Umbilical cord (tissue), 1 donor: ENCODE measurements at regions not wholly inside any gene's neighbourhood (a gene's known extent, or its start where the extent isn't known, plus 50 kb on each side); places are given as distances from the start of the nearest gene placed in this dataset.

ENCODE experiments used
- DNase-seq: peaks from one replicate; pipeline ENCODE4 v3.0.0-alpha.2; 2015; ENCODE audit warnings: low spot score

- peak; percentile 95 for DNase-seq
Measured at GRCh38 chr7:42493436-42494198, 256.6 kb upstream of the GLI3 start.

- DNase-seq, result peak; percentile 22
Measured at GRCh38 chr7:42492920-42493319, 255.9 kb upstream of the GLI3 start.

DNA sequence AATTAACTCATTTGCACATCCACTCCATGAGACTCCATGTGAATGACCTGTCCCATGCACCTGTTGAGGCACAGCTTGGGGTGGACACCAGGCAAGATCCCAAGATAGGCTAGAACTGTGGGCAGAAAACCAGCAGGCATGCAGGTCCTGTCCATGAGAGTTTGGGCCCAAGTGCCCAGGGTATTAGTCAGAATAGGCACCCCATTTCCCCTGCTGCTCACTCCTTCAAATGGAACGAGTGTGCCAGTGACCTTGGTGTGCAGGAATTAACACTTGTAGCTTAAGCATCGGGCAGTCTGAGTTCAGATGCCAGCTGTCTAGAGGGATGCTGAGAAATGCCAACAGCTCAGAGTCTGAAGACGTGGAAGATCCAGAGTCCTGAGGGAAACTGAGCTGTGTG is 254.1 kb upstream of the GLI3 start:
- no peak for DNase-seq

- no peak for DNase-seq
Measured at GRCh38 chr7:42489299-42489698, 252.3 kb upstream of the GLI3 start.

DNA sequence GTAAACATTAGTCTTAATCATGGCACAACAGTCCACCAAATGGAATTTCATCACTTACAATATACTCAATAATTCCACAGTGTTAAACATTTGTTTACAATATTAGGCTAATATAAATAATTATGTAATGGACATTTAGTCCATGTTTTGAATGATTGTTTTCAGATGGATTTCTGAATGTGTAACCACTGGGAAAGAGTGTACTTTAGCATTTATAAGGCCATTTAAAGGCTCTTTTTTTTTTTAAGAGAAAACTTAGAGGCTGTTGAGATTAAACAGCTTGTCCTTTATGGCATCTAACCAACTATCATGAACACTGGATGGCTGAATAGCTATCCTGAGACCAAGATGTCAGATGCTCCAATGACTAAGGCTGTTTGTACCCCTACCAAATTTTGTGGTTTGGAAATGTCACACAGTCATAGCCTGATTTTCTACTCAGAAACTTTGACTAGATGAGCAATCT is 248.3 kb upstream of the GLI3 start:
- no peak for DNase-seq

- no peak for DNase-seq
Measured at GRCh38 chr7:42483886-42484285, 246.9 kb upstream of the GLI3 start.

DNA sequence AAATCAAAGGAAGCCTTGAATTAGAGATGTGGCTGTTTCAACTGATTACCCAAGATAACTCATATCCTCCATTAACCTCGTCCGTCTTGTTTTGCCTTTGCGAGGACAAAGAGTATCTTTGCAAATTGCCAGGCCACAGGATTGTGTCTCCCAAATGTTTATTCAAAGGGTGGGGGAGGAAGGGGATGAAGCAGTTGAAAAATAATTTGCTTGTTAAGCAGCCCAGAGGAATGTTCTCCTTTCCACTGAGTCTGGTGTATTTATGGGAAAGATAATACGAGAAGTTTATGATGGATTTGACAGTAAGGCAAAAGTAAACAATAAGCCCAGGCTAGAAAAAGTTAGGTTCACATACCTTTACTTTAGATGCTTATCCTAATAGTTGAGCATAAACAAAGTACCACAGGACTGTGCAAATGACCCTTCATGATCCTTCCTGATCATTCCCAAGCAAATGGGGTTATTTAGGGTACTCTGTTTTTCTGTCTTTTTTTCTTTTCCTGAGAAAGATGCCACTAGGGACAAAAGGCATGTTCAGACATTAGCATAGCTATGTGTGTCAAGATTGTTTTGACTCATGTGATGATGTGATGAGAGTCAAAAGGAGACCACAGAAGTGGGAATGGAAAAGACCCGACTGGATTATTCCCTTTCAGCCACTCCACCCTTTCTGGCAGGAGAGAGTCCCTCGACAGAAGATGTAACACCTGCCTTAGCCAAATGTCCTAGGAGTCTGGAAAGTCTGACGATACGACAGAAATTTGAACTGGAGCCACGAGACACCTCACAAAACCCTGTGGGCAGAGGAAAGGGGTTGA is 243.0 kb upstream of the GLI3 start:
- DNase-seq, result no peak

DNA sequence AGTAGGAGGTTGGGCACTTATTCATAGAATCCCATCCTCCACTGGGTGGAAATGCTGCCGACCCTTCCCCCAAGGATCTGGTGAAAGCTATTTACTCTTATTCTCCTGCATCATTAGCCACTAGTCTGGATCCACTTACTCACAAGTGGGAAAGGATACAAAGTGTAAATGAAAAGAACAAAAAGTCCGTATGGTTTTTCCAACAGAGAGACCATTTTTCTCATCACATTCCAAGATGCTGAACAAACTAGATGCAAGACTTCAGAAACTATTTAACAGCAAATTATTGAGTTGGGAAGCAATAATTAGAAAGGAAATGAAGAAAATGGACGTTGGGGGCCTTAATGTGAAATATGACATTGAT is 242.4 kb upstream of the GLI3 start:
- no peak for DNase-seq

GRCh38 chr7:42478717-42479116 is 241.7 kb upstream of the GLI3 start:
- no peak for DNase-seq

- no peak for DNase-seq
Measured at GRCh38 chr7:42476255-42476654, 239.2 kb upstream of the GLI3 start.

DNA sequence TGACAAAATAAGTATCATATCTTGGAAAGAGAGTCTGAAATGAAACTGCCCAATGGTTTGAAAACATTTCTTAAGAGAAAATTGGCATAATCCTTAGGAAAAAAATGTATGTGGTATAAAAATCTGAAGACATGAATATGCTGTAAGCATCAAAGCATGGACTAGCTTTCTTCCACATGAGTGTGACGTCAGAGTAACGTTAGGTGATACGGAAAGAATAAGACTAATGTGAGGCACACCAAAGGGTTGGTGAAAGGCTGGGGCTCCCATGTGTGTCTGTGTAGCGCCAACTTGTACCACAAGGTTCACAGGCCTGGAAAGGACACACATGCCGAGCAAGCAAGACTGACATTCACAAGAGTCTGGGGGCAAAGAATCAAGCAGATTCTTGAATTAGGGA is 238.1 kb upstream of the GLI3 start:
- no peak for DNase-seq

DNA sequence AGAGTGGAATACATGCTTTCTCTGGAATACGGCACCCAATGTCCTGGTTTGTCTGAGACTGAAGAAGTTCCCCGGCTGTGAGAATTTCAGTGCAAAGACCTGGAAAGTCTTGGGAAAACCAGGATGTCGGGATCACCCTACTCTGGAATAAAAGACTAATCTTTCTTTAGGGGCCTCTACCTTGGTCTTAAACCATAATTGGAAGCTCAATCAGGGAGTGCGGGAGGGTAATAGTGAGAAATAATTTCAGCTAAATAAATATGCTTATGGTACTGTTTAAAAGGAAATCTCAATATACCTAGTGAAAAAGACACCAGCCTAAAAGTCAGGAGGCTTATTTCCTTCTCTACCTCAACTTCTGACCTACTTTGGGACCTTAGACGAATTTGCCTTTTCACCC is 236.1 kb upstream of the GLI3 start:
- no peak for DNase-seq

GRCh38 chr7:42471573-42472174 is 234.7 kb upstream of the GLI3 start:
- DNase-seq, result no peak

DNA sequence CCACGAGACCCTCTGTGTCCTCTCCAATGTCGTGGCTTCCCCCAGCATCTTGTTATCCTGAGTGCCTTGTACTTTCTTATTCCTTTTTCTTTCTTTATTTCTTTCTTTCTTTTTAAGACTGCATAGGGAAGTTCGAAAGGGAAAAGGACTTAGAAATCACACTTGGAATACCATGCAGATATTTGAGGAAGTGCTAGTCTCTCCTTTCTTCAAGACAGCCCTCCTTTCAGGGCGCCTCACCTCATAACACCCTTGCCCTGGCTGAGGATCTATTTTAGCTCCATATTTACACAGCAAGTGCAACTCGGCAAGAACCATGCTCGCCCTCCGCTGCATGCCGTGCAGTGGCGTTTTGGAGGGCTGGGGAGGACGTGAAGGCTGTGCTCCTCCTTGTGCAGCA is 232.3 kb upstream of the GLI3 start:
- DNase-seq, result no peak

- no peak for DNase-seq
Measured at GRCh38 chr7:42468471-42468870, 231.5 kb upstream of the GLI3 start.

DNA sequence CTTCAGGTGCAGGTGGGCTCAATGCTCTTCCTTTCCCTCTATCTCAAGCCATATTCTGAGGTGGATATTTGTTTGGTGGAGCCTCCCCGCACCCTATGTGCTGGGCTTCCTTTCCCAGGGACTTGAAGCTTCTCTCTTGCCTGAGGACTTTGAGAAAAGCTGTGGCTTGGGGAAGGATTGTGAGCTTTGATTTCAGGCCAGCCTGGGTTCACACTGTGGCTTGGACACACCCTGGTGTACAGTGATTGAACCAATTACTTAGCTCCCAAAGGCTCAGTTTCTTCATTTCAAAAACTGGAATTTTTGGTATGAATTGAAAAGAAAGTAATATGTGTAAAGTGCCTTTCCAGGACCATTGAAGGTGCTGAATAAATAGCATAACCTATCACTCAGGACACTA is 224.5 kb upstream of the GLI3 start:
- DNase-seq, result no peak

DNA sequence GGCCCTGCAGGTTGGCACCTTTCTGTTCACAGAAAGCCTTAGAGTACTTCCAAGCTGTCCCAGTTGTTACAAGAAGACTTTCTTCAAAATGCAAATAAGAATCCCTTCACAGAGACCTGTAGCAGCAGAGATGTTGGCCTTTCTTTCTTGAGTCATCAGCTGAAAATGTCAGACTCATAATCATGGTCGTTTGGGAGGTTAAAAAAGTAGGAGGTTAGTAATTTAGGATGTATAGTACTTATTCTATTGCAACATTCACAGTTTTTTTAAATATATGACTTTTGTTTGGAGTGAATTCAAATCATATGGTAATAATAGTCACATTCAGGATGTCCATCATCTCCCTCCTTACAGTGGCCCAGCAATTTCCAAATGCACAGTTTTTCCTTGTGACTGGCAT is 223.9 kb upstream of the GLI3 start:
- no peak for DNase-seq

- DNase-seq, result no peak
Measured at GRCh38 chr7:42460148-42460547, 223.1 kb upstream of the GLI3 start.

DNA sequence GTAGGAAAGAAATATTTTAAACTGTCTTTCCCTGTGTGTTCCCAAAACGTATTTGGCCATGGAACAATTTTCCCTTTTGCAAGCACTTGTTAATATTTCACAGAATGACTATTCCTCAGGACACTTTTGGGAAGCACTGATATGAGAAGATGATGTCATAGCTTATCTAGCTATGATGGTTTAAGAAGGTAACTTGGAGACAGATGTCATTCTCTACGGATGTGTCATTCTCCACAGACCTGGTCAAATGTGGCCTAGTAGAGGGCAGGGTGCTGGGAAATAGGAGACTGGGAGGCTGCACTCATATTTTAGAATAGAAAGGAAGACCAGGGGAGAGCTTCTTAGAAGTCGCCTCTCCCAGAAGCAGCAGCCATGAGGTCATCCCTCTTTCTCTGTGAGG is 220.7 kb upstream of the GLI3 start:
- DNase-seq, result peak; percentile 6

GRCh38 chr7:42456756-42457276 is 219.8 kb upstream of the GLI3 start:
- DNase-seq, result no peak

DNA sequence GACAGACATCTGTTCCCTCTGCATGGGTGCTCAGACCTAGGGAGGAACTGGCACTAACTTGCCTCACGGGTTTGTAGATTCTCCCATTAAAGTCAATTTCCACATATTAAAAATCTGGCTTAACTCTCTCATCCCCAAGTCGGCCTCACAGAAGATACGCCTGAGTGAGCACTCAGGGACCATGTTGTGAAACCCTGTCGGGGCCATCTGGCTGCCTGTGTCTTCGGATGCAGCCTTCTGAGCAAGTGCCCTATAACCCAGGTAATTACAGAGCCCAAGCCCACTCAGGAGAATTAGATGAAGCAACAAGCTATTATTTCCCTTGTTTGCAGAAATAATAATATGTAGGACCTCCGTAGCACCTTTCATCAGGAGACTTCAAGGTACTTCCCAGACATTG is 219.3 kb upstream of the GLI3 start:
- DNase-seq, result no peak

GRCh38 chr7:42453931-42454361 is 216.9 kb upstream of the GLI3 start:
- peak; percentile 57 for DNase-seq
